ENCODE measurements at regions not wholly inside any gene's neighbourhood (a gene's known extent, or its start where the extent isn't known, plus 50 kb on each side); places are given as distances from the start of the nearest gene placed in this dataset.

- H3K9me3 ChIP-seq (ENCODE audit: control insufficient read depth, insufficient read depth, low read length) = no peaks in the 10 kb centered on the region
- CTCF ChIA-PET = interaction anchor here (0.6 to 0.8 kb wide), 2 partner anchors 10 to 58 kb away, joined by 3 read pairs; no protein-coding TSS in a partner anchor
- H3K27me3 ChIP-seq (ENCODE audit: control insufficient read depth, insufficient read depth, low read length) = no peaks in the 10 kb centered on the region
- POLR2A ChIA-PET = no interaction called here
- no peak for TF ChIP-seq CTCF (IDR thresholded peaks at IDR 0.05; ENCODE audit: low read depth, low read length)
- no peak overlapping the region for H3K27ac ChIP-seq (ENCODE audit: low read depth, low read length)
- DNase-seq (ENCODE audit: low read depth, low spot score) = no peak
- no peak overlapping the region for H3K4me3 ChIP-seq (ENCODE audit: low read depth, low read length)
Measured at GRCh38 chr9:87179553-87180340, 232.4 kb upstream of the GAS1 start.

GRCh38 chr9:87180361-87180760, 233.1 kb upstream of the GAS1 start:
- POLR2A ChIA-PET = no interaction called here
- no peaks in the 10 kb centered on the region for H3K9me3 ChIP-seq (ENCODE audit: control insufficient read depth, insufficient read depth, low read length)
- no peak for TF ChIP-seq CTCF (IDR thresholded peaks at IDR 0.05; ENCODE audit: low read depth, low read length)
- DNase-seq (ENCODE audit: low read depth, low spot score) = no peak
- CTCF ChIA-PET = interaction anchor here (0.8 kb wide), 1 partner anchor 11 kb away, joined by 3 read pairs; no protein-coding TSS in a partner anchor
- H3K27me3 ChIP-seq (ENCODE audit: control insufficient read depth, insufficient read depth, low read length) = no peaks in the 10 kb centered on the region
- no peak overlapping the region for H3K27ac ChIP-seq (ENCODE audit: low read depth, low read length)
- H3K4me3 ChIP-seq (ENCODE audit: low read depth, low read length) = no peak overlapping the region

GRCh38 chr9:87180841-87181240, 233.5 kb upstream of the GAS1 start:
- no peaks in the 10 kb centered on the region for H3K9me3 ChIP-seq (ENCODE audit: control insufficient read depth, insufficient read depth, low read length)
- H3K27ac ChIP-seq (ENCODE audit: low read depth, low read length) = no peak overlapping the region
- ChIA-PET CTCF (no interaction called here), POLR2A (no interaction called here)
- no peak for DNase-seq (ENCODE audit: low read depth, low spot score)
- no peak overlapping the region for H3K4me3 ChIP-seq (ENCODE audit: low read depth, low read length)
- TF ChIP-seq CTCF (IDR thresholded peaks at IDR 0.05; ENCODE audit: low read depth, low read length) = no peak
- no peaks in the 10 kb centered on the region for H3K27me3 ChIP-seq (ENCODE audit: control insufficient read depth, insufficient read depth, low read length)

- Histone ChIP-seq H3K27ac (ENCODE audit: low read depth, low read length) (no peak overlapping the region), H3K9me3 (ENCODE audit: control insufficient read depth, insufficient read depth, low read length) (no peaks in the 10 kb centered on the region), H3K27me3 (ENCODE audit: control insufficient read depth, insufficient read depth, low read length) (no peaks in the 10 kb centered on the region), H3K4me3 (ENCODE audit: low read depth, low read length) (no peak overlapping the region)
- ChIA-PET POLR2A (no interaction called here), CTCF (interaction anchor here (0.6 kb wide), 1 partner anchor 491 kb away, joined by 3 read pairs; no protein-coding TSS in a partner anchor)
- DNase-seq (ENCODE audit: low read depth, low spot score) = no peak
- TF ChIP-seq CTCF (IDR thresholded peaks at IDR 0.05; ENCODE audit: low read depth, low read length) = no peak
Measured at GRCh38 chr9:87181670-87182069, 234.4 kb upstream of the GAS1 start.

GRCh38 chr9:87184956-87185642, 237.8 kb upstream of the GAS1 start:
- TF ChIP-seq CTCF (IDR thresholded peaks at IDR 0.05; ENCODE audit: low read depth, low read length) = no peak
- DNase-seq (ENCODE audit: low read depth, low spot score) = no peak
- H3K4me3 ChIP-seq (ENCODE audit: low read depth, low read length) = no peak overlapping the region
- no peak overlapping the region for H3K27ac ChIP-seq (ENCODE audit: low read depth, low read length)
- ChIA-PET POLR2A (no interaction called here), CTCF (no interaction called here)
- no peaks in the 10 kb centered on the region for H3K9me3 ChIP-seq (ENCODE audit: control insufficient read depth, insufficient read depth, low read length)
- no peaks in the 10 kb centered on the region for H3K27me3 ChIP-seq (ENCODE audit: control insufficient read depth, insufficient read depth, low read length)
